Lower leg skin (tissue), 3 donors: ENCODE measurements at regions not wholly inside any gene's neighbourhood (a gene's known extent, or its start where the extent isn't known, plus 50 kb on each side); places are given as distances from the start of the nearest gene placed in this dataset.

Source experiments
- POLR2A ChIP-seq, 2 donors: fragments of 450-650 bp; IDR thresholded peaks; one replicate each; pipeline ENCODE4 v1.6.1; 2016 to 2017; ENCODE audit warnings: antibody characterized with exemption in 2 of 2, mild to moderate bottlenecking in 1 of 2, moderate library complexity in 1 of 2
- TF ChIP-seq, protein P1 (sequence below), 3 donors: fragments of 450-650 bp; IDR thresholded peaks; one replicate each; pipeline ENCODE4 v1.5.1; 2016; ENCODE audit warnings: antibody characterized with exemption in 3 of 3, mild to moderate bottlenecking in 3 of 3, moderate library complexity in 2 of 3

DNA sequence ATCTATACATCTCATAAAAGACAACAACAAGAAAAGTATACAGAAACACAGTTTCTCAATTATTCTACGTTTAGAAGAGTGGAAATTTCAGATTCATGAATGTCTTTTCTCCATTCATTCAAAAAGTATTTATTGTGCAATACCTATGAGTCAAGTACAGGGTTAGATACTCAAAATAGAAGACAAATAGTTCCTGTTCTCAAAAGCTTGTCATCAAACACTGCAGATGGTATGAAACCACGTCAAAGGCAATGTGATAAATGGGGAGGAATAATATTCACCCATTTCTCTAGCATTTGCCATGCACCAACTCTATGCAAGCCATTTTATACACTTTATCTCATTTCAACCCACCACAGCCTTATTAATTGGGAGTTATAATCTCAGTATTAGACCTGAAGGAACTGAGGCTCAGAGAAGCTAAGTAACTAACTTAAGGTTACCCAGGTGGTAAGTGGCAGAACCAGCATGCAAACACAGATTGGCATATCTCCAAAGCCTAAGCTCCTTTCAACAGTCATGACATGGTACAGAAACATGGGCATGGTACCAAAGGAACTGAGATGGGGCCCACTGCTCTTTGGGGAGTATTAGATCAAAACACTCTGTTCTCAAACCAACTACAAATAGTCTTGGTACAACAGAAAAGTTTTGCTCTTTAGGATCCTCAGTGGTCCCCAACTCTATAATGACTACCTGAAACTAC is 67.2 kb upstream of the NPAS2 start:
- TF ChIP-seq POLR2A (IDR thresholded peaks at IDR 0.05), result no peak
- TF ChIP-seq, protein P1, sequence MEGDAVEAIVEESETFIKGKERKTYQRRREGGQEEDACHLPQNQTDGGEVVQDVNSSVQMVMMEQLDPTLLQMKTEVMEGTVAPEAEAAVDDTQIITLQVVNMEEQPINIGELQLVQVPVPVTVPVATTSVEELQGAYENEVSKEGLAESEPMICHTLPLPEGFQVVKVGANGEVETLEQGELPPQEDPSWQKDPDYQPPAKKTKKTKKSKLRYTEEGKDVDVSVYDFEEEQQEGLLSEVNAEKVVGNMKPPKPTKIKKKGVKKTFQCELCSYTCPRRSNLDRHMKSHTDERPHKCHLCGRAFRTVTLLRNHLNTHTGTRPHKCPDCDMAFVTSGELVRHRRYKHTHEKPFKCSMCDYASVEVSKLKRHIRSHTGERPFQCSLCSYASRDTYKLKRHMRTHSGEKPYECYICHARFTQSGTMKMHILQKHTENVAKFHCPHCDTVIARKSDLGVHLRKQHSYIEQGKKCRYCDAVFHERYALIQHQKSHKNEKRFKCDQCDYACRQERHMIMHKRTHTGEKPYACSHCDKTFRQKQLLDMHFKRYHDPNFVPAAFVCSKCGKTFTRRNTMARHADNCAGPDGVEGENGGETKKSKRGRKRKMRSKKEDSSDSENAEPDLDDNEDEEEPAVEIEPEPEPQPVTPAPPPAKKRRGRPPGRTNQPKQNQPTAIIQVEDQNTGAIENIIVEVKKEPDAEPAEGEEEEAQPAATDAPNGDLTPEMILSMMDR (IDR thresholded peaks at IDR 0.05), result no peak
